PC-3 (cell line): ENCODE measurements at regions not wholly inside any gene's neighbourhood (a gene's known extent, or its start where the extent isn't known, plus 50 kb on each side); places are given as distances from the start of the nearest gene placed in this dataset.

Source experiments
- EZH2 ChIP-seq: fragments of 300-600 bp; sonication (generic); IDR thresholded peaks from one replicate; pipeline ENCODE4 v1.6.1; 2017; ENCODE audit warnings: antibody characterized with exemption, mild to moderate bottlenecking, low read length; ENCODE audit not compliant: unreplicated experiment
- EZH2phosphoT487 ChIP-seq: fragments of 300-600 bp; sonication (generic); IDR thresholded peaks from 2 replicates; pipeline ENCODE4 v1.6.1; 2018; ENCODE audit warnings: mild to moderate bottlenecking, antibody characterized with exemption, low read length, borderline replicate concordance
- TF ChIP-seq, protein P1 (sequence below): fragments of 300-600 bp; sonication (generic); conservative IDR thresholded peaks from 2 replicates; pipeline ENCODE4 v1.5.1; 2017; ENCODE audit warnings: antibody characterized with exemption, low read depth, mild to moderate bottlenecking, low read length

DNA sequence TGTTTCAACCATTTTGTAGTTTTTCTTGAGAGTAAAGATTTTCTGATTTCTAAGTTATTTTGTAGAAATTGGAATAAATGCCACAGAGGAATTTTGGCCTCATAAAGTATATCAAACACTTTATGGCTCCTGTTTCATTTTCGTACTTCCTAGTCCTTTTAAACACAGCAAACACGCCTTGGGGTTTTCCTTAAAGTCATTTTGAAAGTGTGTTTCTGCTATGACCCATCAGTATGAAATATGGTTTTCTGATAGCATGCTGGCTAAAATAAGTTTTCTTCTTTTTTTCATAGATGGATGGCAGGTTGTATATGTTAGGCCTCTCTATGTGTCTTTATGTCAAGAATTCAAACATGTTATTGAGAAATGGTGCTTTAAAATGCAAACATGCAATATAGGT is 940.1 kb upstream of the TMPRSS15 start:
- TF ChIP-seq, protein P1, sequence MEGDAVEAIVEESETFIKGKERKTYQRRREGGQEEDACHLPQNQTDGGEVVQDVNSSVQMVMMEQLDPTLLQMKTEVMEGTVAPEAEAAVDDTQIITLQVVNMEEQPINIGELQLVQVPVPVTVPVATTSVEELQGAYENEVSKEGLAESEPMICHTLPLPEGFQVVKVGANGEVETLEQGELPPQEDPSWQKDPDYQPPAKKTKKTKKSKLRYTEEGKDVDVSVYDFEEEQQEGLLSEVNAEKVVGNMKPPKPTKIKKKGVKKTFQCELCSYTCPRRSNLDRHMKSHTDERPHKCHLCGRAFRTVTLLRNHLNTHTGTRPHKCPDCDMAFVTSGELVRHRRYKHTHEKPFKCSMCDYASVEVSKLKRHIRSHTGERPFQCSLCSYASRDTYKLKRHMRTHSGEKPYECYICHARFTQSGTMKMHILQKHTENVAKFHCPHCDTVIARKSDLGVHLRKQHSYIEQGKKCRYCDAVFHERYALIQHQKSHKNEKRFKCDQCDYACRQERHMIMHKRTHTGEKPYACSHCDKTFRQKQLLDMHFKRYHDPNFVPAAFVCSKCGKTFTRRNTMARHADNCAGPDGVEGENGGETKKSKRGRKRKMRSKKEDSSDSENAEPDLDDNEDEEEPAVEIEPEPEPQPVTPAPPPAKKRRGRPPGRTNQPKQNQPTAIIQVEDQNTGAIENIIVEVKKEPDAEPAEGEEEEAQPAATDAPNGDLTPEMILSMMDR: no peak
- TF ChIP-seq EZH2: no peak
- TF ChIP-seq EZH2phosphoT487: no peak
